ENCODE measurements at regions not wholly inside any gene's neighbourhood (a gene's known extent, or its start where the extent isn't known, plus 50 kb on each side); places are given as distances from the start of the nearest gene placed in this dataset.

- Histone ChIP-seq H3K4me3 (ENCODE audit: insufficient read depth, low read length) (no peak overlapping the region), H2AFZ (ENCODE audit: low read length) (no peak overlapping the region), H3K36me3 (ENCODE audit: insufficient read depth, low read length) (no peaks in the 10 kb centered on the region), H3K4me2 (ENCODE audit: insufficient read depth, low read length) (no peak overlapping the region), H4K20me1 (ENCODE audit: insufficient read depth, low read length) (no peaks in the 10 kb centered on the region), H3K4me1 (ENCODE audit: insufficient read depth, low read length) (no peaks in the 10 kb centered on the region), H3K27me3 (ENCODE audit: insufficient read depth, low read length) (peaks cover 34% of the 10 kb centered on the region), H3K9me3 (ENCODE audit: low read depth, low read length) (no peaks in the 10 kb centered on the region), H3K79me2 (ENCODE audit: insufficient read depth, low read length) (no peaks in the 10 kb centered on the region), H3K27ac (ENCODE audit: low read depth, low read length) (no peak overlapping the region)
- TF ChIP-seq CTCF (IDR thresholded peaks at IDR 0.05; ENCODE audit: extremely low read depth, low read depth, low read length) = no peak
- DNase-seq (ENCODE audit: insufficient read length, low spot score, missing footprints) = no peak
Measured at GRCh38 chr6:14187406-14187805, 69.8 kb downstream of the CD83 start.

DNA sequence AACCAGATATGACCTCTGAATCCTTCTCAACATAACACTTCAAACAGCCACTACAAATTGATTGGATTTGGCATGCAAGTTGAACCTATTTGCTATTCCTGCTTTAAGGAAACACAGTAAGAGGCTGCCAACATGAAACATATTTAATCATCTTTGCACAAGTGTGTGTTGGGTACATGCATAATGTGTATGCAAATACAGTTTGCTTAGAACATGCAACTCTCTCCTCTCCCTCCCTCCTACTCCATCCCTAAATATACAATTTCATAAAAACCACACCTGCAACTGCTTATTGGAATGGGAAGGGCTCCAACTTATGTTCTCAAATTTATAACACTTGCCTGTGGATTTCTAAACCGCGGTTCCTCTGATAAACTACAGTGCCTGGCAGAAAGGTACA is 71.5 kb downstream of the CD83 start:
- Histone ChIP-seq H4K20me1 (ENCODE audit: insufficient read depth, low read length) (no peaks in the 10 kb centered on the region), H3K4me1 (ENCODE audit: insufficient read depth, low read length) (no peaks in the 10 kb centered on the region), H3K27me3 (ENCODE audit: insufficient read depth, low read length) (peaks cover 40% of the 10 kb centered on the region), H3K4me2 (ENCODE audit: insufficient read depth, low read length) (no peak overlapping the region), H3K36me3 (ENCODE audit: insufficient read depth, low read length) (no peaks in the 10 kb centered on the region), H2AFZ (ENCODE audit: low read length) (no peak overlapping the region), H3K79me2 (ENCODE audit: insufficient read depth, low read length) (no peaks in the 10 kb centered on the region), H3K27ac (ENCODE audit: low read depth, low read length) (no peak overlapping the region), H3K4me3 (ENCODE audit: insufficient read depth, low read length) (no peak overlapping the region), H3K9me3 (ENCODE audit: low read depth, low read length) (no peaks in the 10 kb centered on the region)
- no peak for DNase-seq (ENCODE audit: insufficient read length, low spot score, missing footprints)
- no peak for TF ChIP-seq CTCF (IDR thresholded peaks at IDR 0.05; ENCODE audit: extremely low read depth, low read depth, low read length)

DNA sequence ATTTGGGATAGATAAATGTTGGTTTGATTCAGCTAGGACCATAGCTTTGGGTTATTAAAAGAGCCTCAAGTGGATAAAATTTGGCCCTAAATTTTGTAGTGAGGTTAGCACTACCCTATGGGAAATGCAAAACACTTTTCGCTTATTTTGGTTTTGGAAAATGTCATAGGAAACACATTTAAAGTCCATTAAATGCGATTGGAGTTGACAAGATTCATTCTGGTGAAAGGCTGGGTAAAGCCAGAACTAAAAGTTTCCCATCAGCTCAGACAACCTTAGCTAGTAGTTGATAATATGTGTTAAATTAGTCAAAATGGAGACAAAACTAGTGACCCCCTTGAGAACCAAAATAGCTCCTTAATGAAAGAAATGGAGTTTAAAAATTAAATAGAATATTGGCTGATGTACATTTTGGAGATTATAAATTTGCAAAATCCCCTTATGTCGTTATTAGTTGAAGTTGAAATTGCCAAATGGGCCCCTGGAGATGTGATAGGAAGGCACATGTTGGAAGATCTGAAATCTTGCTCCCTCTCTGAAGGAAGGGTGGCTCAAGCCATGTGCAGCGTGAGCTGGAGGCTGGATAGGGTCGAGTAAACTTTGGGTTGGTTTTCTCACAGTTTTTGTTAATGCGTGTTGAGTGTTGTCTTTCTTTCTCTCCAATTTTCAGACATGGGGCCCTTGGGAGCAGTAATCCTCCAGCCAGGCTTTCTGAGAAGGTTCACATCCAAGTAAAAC is 72.8 kb downstream of the CD83 start:
- Histone ChIP-seq H3K9me3 (ENCODE audit: low read depth, low read length) (no peaks in the 10 kb centered on the region), H3K36me3 (ENCODE audit: insufficient read depth, low read length) (no peaks in the 10 kb centered on the region), H3K27ac (ENCODE audit: low read depth, low read length) (no peak overlapping the region), H4K20me1 (ENCODE audit: insufficient read depth, low read length) (no peaks in the 10 kb centered on the region), H3K4me3 (ENCODE audit: insufficient read depth, low read length) (no peak overlapping the region), H3K4me1 (ENCODE audit: insufficient read depth, low read length) (no peaks in the 10 kb centered on the region), H2AFZ (ENCODE audit: low read length) (no peak overlapping the region), H3K79me2 (ENCODE audit: insufficient read depth, low read length) (no peaks in the 10 kb centered on the region), H3K4me2 (ENCODE audit: insufficient read depth, low read length) (no peak overlapping the region), H3K27me3 (ENCODE audit: insufficient read depth, low read length) (peaks cover 42% of the 10 kb centered on the region)
- no peak for DNase-seq (ENCODE audit: insufficient read length, low spot score, missing footprints)
- TF ChIP-seq CTCF (IDR thresholded peaks at IDR 0.05; ENCODE audit: extremely low read depth, low read depth, low read length) = no peak

DNA sequence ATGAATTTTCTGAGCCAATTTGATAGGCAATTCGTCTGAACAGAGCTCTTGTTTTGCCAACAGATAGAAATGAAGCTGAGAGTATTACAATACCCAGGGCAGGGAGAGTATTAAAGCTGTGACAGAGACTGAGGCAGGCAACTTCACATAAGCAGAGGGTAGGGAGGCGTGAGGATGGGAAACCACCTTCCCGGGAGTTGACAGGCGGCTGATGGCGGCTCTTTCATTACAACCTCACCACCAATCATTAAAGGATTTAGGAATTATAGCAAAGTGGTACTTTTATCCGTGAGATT is 73.3 kb downstream of the CD83 start:
- Histone ChIP-seq H3K4me2 (ENCODE audit: insufficient read depth, low read length) (no peak overlapping the region), H3K27ac (ENCODE audit: low read depth, low read length) (no peak overlapping the region), H3K27me3 (ENCODE audit: insufficient read depth, low read length) (peaks cover 40% of the 10 kb centered on the region), H3K36me3 (ENCODE audit: insufficient read depth, low read length) (no peaks in the 10 kb centered on the region), H3K9me3 (ENCODE audit: low read depth, low read length) (no peaks in the 10 kb centered on the region), H3K4me1 (ENCODE audit: insufficient read depth, low read length) (no peaks in the 10 kb centered on the region), H4K20me1 (ENCODE audit: insufficient read depth, low read length) (no peaks in the 10 kb centered on the region), H3K4me3 (ENCODE audit: insufficient read depth, low read length) (no peak overlapping the region), H3K79me2 (ENCODE audit: insufficient read depth, low read length) (no peaks in the 10 kb centered on the region), H2AFZ (ENCODE audit: low read length) (no peak overlapping the region)
- no peak for DNase-seq (ENCODE audit: insufficient read length, low spot score, missing footprints)
- TF ChIP-seq CTCF (IDR thresholded peaks at IDR 0.05; ENCODE audit: extremely low read depth, low read depth, low read length) = no peak
